GM12891 (cell line): ENCODE measurements at regions not wholly inside any gene's neighbourhood (a gene's known extent, or its start where the extent isn't known, plus 50 kb on each side); places are given as distances from the start of the nearest gene placed in this dataset.

Source experiments
- DNase-seq: peaks from one replicate; pipeline ENCODE4 v3.0.0; 2011; ENCODE audit warnings: low spot score; ENCODE audit not compliant: insufficient read length
- FAIRE-seq: peaks from 2 replicates; lab custom pipeline; 2011; peaks lifted over from hg19 to GRCh38; lab: Jason Lieb, UNC
- PAX5 ChIP-seq: IDR thresholded peaks from 2 replicates; pipeline ENCODE4 v1.6.1; 2011; ENCODE audit warnings: low read length, moderate library complexity, mild to moderate bottlenecking; ENCODE audit not compliant: insufficient read depth, severe bottlenecking
- POLR2A ChIP-seq: IDR thresholded peaks from 2 replicates; pipeline ENCODE4 v1.6.1; 2011; ENCODE audit warnings: low read depth, low read length, control low read depth
- POLR2AphosphoS5 ChIP-seq: IDR thresholded peaks from 2 replicates; pipeline ENCODE4 v1.6.1; 2011; ENCODE audit warnings: low read depth, low read length, control low read depth
- POU2F2 ChIP-seq: IDR thresholded peaks from 2 replicates; pipeline ENCODE4 v1.6.1; 2011; ENCODE audit warnings: low read depth, mild to moderate bottlenecking, control low read depth, low read length, moderate library complexity
- SPI1 ChIP-seq: IDR thresholded peaks from 2 replicates; pipeline ENCODE4 v1.6.1; 2011; ENCODE audit warnings: low read depth, low read length, control low read depth
- TAF1 ChIP-seq: IDR thresholded peaks from 2 replicates; pipeline ENCODE4 v1.6.1; 2011; ENCODE audit warnings: low read depth, low read length, control low read depth

DNA sequence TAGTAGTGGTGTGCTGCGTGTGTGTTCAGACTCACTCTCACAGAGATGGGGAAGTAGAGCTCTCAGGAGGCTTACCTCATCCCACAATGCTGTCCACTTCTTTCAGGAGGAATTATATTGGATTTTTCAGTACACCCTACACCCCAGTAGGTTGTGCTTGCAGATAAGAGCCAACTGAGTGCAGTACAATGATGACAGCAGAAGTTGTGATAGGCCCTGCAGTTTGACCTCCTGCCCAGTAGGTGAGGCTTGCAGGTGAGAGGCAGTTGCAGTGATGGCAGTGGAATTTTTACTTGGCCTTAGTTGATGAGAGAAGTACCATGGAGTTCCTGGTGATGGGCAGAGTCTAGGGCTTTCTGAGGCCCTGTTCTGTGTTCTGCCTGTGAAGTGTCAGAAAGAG lies 657.8 kb downstream of the KCNJ3 start:
- no peak for FAIRE-seq
- TF ChIP-seq PAX5 (no peak), POLR2A (no peak), SPI1 (no peak), POU2F2 (no peak), TAF1 (no peak), POLR2AphosphoS5 (no peak)

DNA sequence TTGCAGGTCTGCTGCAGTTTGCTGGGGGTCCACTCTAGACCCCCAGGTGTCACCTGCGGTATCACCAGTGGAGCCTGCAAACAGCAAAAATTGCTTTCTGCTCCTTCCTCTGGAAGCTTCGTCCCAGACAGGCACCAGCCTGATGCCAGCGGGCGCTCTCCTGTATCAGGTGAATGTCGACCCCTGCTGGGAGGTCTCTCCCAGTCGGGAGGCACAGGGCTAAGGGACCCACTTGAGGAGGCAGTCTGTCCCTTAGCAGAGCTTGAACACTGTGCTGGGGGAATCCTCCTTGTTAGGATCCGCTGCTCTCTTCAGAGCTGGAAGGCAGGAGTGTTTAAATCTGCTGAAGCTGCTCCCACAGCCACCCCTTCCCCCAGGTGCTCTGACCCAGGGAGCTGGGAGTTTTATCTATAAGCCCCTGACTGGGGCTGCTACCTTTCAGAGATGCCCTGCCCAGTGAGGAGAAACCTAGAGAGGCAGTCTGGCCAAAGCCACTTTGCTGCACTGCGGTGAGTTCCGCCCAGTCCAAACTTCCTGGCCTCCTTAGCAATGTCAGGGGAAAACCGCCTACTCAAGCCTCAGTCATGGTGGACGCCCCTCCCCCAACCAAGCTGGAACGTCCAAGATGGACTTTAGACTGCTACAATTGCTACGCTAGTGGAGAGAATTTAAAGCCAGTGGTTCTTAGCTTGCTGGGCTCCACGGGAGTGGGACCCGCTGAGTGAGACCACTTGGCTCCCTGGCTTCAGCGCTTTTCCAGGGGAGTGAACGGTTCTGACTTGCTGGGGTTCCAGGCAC lies 652.5 kb downstream of the KCNJ3 start:
- TF ChIP-seq POU2F2 (no peak), PAX5 (no peak), POLR2AphosphoS5 (no peak), TAF1 (no peak)
- FAIRE-seq (no peak), DNase-seq (no peak)

More for the DNA sequence above, 657.8 kb downstream of the KCNJ3 start:
- DNase-seq: no peak

DNA sequence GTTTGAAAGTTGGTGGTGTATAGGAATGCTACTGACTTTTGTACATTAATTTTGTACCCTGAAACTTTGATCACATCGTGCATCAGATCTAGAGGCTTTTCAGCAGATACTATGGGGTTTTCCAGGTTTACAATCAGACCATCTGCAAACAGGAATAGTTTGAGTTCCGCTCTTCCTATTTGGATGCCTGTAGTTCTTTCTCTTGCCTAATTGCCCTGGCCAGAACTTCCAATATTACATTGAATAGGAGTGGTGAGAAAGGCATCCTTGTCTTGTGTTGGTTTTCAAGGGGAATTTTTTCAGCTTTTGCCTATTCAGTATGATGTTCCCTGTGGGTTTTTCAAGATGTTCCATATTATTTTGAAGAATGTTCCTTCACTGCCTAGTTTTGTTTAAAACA lies 633.5 kb downstream of the KCNJ3 start:
- TF ChIP-seq POLR2A: no peak
- TF ChIP-seq POU2F2: no peak
- TF ChIP-seq PAX5: no peak
- no peak for TF ChIP-seq SPI1
- TF ChIP-seq POLR2AphosphoS5: no peak
- no peak for TF ChIP-seq TAF1
- FAIRE-seq: no peak
- no peak for DNase-seq

DNA sequence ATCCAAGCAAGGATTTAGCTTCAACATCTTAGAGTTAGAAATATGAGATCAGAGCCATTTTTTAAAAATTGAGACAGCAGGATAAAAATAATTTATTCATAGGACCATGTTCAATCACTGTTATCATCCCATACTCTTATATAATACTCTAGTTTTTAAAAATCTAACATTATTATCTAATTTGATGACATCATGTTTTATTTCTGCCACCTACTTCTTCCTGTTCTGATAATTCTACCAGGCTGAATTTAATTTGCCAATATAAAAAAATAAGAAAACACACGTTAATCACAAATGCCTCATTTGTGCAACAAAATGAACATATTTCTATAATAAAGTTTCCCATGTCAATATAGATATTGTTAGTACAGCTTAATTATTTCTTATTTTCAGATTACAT lies 621.7 kb downstream of the KCNJ3 start:
- FAIRE-seq (no peak), DNase-seq (no peak)
- TF ChIP-seq POLR2AphosphoS5 (no peak), POU2F2 (no peak), PAX5 (no peak), SPI1 (no peak), POLR2A (no peak), TAF1 (no peak)

DNA sequence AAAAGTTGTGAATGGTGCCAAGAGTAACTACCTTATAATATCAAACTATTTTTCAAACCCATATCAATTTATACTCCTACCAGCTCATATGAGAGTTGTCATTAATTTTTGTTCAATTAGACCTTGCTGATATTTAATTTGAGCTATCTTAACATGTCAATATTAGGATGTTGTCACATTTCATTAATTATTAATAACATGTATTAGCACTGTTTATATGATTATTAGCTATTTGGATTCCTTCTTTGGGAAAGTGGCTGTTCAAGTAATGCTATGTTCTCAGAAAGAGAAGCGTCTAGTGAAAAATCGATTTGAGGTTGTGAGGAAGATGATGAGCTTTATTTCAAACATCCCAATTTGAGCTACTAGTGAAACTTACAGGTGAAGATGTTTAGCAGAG lies 620.2 kb downstream of the KCNJ3 start:
- DNase-seq (no peak), FAIRE-seq (no peak)
- TF ChIP-seq POU2F2 (no peak), PAX5 (no peak), POLR2A (no peak)

DNA sequence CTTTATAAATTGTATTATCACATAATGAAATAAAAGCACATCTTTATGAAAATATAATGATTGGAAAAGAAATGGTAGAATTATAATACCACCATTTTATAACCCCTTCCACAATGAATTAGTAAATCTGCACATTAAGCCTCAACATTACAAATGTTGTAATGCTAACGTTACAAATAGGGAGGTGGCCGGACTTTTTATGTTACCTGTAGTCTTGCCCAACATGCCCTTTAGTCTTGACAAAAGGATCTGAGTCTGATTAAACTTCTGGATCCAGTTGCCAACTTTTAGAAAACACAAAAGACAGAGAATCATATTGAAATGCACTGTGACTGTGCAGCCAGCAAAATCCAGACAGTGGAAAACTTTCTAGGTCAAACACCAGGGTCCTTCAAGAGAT lies 617.3 kb downstream of the KCNJ3 start:
- FAIRE-seq (no peak), DNase-seq (no peak)
- TF ChIP-seq TAF1 (no peak), SPI1 (no peak), POU2F2 (no peak), PAX5 (no peak), POLR2A (no peak), POLR2AphosphoS5 (no peak)

DNA sequence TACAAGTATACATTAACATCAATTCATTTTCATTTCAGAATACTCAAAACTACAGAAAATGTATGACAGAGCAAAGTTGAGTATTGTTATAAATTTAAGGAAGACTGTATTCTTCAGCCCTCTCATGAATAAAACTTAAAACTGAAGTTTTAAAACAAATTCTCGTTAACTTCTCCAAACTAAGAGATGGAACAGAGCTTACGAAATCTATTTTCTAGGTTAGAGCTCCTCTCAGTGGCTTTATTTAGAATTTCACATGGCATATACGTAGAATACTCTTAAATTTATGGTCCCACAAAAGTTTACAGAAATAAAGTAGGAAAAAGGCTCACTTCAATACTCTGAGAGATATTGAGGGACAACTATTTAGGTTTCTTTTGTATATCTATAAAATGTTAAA lies 612.1 kb downstream of the KCNJ3 start:
- FAIRE-seq (no peak), DNase-seq (no peak)
- TF ChIP-seq POLR2A (no peak), POLR2AphosphoS5 (no peak), POU2F2 (no peak), SPI1 (no peak)

DNA sequence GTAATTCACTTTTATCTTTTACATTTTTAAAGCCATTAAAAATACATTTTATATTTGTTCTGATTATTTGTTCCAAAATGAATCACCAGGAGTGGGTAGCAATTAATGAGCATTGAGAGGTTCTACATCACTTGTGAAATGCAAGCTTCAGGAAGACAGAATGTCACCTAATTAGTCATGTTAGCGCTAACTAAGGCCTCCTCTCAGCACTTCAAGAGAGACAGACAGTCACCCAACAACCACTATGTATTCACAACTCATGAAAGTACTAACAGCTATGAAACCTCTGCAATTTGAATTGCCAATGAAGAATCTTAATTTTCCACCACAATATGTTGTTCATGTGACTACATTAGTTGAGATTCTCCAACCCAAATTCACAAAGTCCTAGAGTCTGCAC lies 611.0 kb downstream of the KCNJ3 start:
- FAIRE-seq (no peak), DNase-seq (no peak)
- TF ChIP-seq TAF1 (no peak), POU2F2 (no peak), PAX5 (no peak), POLR2A (no peak), SPI1 (no peak), POLR2AphosphoS5 (no peak)

DNA sequence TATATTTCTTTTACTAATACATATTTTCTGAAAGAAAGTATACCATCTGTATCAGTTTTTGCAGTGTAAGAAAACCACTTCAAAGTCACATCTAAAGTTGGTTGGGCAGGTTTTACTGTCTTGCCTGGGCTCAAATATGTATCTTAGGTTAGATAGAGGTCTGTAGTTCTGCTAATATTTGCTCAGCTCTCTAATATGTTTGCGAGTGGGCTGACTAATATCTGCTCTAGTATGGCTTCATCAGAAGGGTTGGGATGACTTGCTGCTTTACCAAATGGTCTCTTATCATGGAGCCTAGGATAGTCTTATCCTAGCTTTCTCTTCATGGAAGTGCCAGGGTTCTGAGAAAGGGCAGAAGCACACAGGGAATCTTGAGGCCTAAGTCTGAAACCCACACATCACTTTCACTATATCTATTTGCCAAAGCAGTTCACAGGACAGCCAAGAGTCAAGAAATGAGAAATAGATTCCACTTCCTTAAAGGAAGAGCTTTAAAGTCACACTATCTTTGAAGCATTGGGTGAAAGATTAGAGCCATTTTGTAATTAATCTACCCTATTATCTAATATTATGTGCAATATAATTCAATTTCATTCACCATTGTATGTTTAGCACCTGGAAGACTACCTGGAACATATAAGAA lies 610.0 kb downstream of the KCNJ3 start:
- FAIRE-seq (no peak), DNase-seq (no peak)
- no peak for TF ChIP-seq PAX5
- TF ChIP-seq SPI1: peak; percentile 51
- no peak for TF ChIP-seq POLR2AphosphoS5
- no peak for TF ChIP-seq POU2F2
- TF ChIP-seq POLR2A: no peak

DNA sequence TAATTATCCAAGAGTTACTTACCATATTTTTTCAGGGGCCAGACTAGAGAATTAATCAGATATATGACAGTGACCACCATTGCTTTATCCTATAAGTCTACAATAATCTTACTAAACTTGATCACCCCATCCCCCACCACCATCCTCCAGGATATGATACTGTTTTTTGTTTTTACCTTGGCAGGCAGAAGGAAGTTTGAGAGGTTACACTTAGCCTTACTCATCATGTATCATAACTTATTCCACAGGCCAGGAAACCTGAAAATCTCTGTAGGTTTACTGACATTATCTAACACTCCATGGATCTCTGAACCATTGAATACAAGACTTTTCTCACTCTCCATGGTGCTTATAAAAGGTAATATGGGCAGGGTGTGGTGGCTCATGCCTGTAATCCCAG lies 602.7 kb downstream of the KCNJ3 start:
- TF ChIP-seq TAF1 (no peak), POU2F2 (no peak), POLR2AphosphoS5 (no peak), SPI1 (no peak), PAX5 (no peak), POLR2A (no peak)
- no peak for FAIRE-seq
- no peak for DNase-seq
